Neutrophil (primary cell): ENCODE measurements at regions not wholly inside any gene's neighbourhood (a gene's known extent, or its start where the extent isn't known, plus 50 kb on each side); places are given as distances from the start of the nearest gene placed in this dataset.

Experiments used
- H3K27ac ChIP-seq: fragments of 200-600 bp; sonication (generic); 2 replicates; pipeline ENCODE4 v1.5.1; 2016; ENCODE audit warnings: mild to moderate bottlenecking, moderate library complexity
- H3K27me3 ChIP-seq: fragments of 200-600 bp; sonication (generic); 2 replicates; pipeline ENCODE4 v1.6.0; 2016; ENCODE audit warnings: mild to moderate bottlenecking
- H3K36me3 ChIP-seq: fragments of 200-600 bp; sonication (generic); 2 replicates; pipeline ENCODE4 v1.5.1; 2017
- H3K4me1 ChIP-seq, 2 experiments: fragments of 200-600 bp in 1 of 2; sonication (generic) in 1 of 2; 1 replicate in 1 of 2; 2 replicates in 1 of 2; pipeline versions ENCODE4 v1.5.1 to v1.6.1; 2013 to 2016; ENCODE audit warnings: low read depth in 1 of 2, low read length in 1 of 2, mild to moderate bottlenecking in 1 of 2, moderate library complexity in 1 of 2; ENCODE audit not compliant: control insufficient read depth in 1 of 2, insufficient read depth in 1 of 2
- H3K4me3 ChIP-seq, 2 experiments: fragments of 200-600 bp in 1 of 2; sonication (generic) in 1 of 2; 1 replicate in 1 of 2; 2 replicates in 1 of 2; pipeline ENCODE4 v1.5.1; 2013 to 2016; ENCODE audit warnings: low read depth in 1 of 2, low read length in 1 of 2, mild to moderate bottlenecking in 1 of 2, moderate library complexity in 1 of 2
- H3K9me3 ChIP-seq: fragments of 200-600 bp; sonication (generic); 2 replicates; pipeline ENCODE4 v1.5.1; 2016
- CTCF ChIP-seq: fragments of 200-600 bp; sonication (generic); IDR thresholded peaks from 2 replicates; pipeline ENCODE4 v1.5.1; 2016; ENCODE audit warnings: antibody characterized with exemption

GRCh38 chr4:81826335-81826734, 354.6 kb upstream of the RASGEF1B start:
- Histone ChIP-seq H3K36me3 (no peaks in the 10 kb centered on the region), H3K4me3 (no peak overlapping the region), H3K27me3 (no peaks in the 10 kb centered on the region), H3K27ac (no peak overlapping the region), H3K9me3 (no peaks in the 10 kb centered on the region), H3K4me1 (no peaks in the 10 kb centered on the region)
- TF ChIP-seq CTCF, result no peak

GRCh38 chr4:81818385-81818920, 346.7 kb upstream of the RASGEF1B start:
- Histone ChIP-seq H3K4me3 (no peak overlapping the region), H3K9me3 (no peaks in the 10 kb centered on the region), H3K27ac (no peak overlapping the region), H3K27me3 (no peaks in the 10 kb centered on the region), H3K4me1 (peaks cover 10 to 16% of the 10 kb centered on the region in 2 experiments), H3K36me3 (no peaks in the 10 kb centered on the region)
- TF ChIP-seq CTCF, result no peak

GRCh38 chr4:81816031-81816761, 344.5 kb upstream of the RASGEF1B start:
- Histone ChIP-seq H3K9me3 (no peaks in the 10 kb centered on the region), H3K36me3 (no peaks in the 10 kb centered on the region), H3K27me3 (no peaks in the 10 kb centered on the region), H3K4me1 (peaks cover 10 to 16% of the 10 kb centered on the region in 2 experiments), H3K4me3 (no peak overlapping the region), H3K27ac (no peak overlapping the region)
- no peak for TF ChIP-seq CTCF

GRCh38 chr4:81814987-81815541, 343.4 kb upstream of the RASGEF1B start:
- Histone ChIP-seq H3K9me3 (no peaks in the 10 kb centered on the region), H3K36me3 (no peaks in the 10 kb centered on the region), H3K4me3 (no peak overlapping the region), H3K4me1 (peaks cover 10 to 16% of the 10 kb centered on the region in 2 experiments), H3K27ac (no peak overlapping the region), H3K27me3 (no peaks in the 10 kb centered on the region)
- no peak for TF ChIP-seq CTCF

GRCh38 chr4:81811562-81812293, 340.0 kb upstream of the RASGEF1B start:
- no peaks in the 10 kb centered on the region for H3K27me3 ChIP-seq
- no peak overlapping the region for H3K27ac ChIP-seq
- H3K4me1 ChIP-seq, result peaks cover 10 to 16% of the 10 kb centered on the region in 2 experiments
- TF ChIP-seq CTCF, result no peak
- H3K36me3 ChIP-seq, result no peaks in the 10 kb centered on the region
- no peaks in the 10 kb centered on the region for H3K9me3 ChIP-seq
- no peak overlapping the region for H3K4me3 ChIP-seq
